ENCODE measurements at regions not wholly inside any gene's neighbourhood (a gene's known extent, or its start where the extent isn't known, plus 50 kb on each side); places are given as distances from the start of the nearest gene placed in this dataset.

DNA sequence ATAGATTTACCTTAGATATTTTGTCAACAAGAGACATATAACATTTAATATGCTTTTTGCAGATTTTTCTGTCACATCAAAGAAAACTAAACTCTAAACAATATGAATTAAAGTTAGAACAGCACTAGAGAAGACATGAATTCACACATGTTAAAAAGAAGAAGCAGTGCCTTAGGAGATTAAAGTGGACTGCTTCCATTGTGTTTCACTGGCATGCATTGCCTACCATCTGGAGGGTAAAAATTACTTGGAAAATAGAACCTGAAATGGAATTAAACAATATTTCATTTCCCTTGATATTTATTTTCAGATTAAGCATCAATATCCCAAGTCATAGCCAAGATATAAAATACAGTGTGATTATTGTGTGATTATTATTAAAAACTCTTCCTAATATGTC is 319.4 kb upstream of the CDH18 start:
- RAD21 ChIA-PET (ENCODE audit: unreplicated experiment), result no interaction called here
- Histone ChIP-seq H3K27me3 (replicated peaks in 1 of 2; ENCODE audit: control insufficient read depth in 2 of 2, insufficient read depth in 2 of 2, low read length in 1 of 2) (no peaks in the 10 kb centered on the region), H3K4me2 (ENCODE audit: control insufficient read depth, insufficient read depth) (no peak overlapping the region), H3K9me3 (replicated peaks; ENCODE audit: control insufficient read depth, insufficient read depth, low read length) (no peaks in the 10 kb centered on the region), H4K20me1 (ENCODE audit: control insufficient read depth, insufficient read depth) (no peaks in the 10 kb centered on the region), H3K79me2 (ENCODE audit: control insufficient read depth, insufficient read depth, low read length) (no peaks in the 10 kb centered on the region), H3K4me3 (no peak overlapping the region), H3K27ac (ENCODE audit: control insufficient read depth, insufficient read depth) (no peak overlapping the region), H3K4me1 (ENCODE audit: control insufficient read depth, insufficient read depth, low read length) (no peaks in the 10 kb centered on the region), H3K9ac (ENCODE audit: control insufficient read depth, insufficient read depth, low read length) (no peak overlapping the region), H3K36me3 (ENCODE audit: control insufficient read depth in 2 of 2, insufficient read depth in 2 of 2, low read length in 1 of 2) (no peaks in the 10 kb centered on the region), H2AFZ (ENCODE audit: control insufficient read depth, low read depth, low read length) (no peak overlapping the region)
- FAIRE-seq, result no peak
- CTCF ChIA-PET, result no interaction called here
- POLR2A ChIA-PET, result no interaction called here
- no peak for ATAC-seq
- DNase-seq (ENCODE audit: low read depth, low spot score), result no peak
- intact Hi-C loops (cut with micrococcal nuclease; ENCODE audit: unreplicated experiment), result no loop called here
- BruUV-seq (replicated peaks), result no TSS peak
- no peak for TF ChIP-seq MYB (IDR thresholded peaks at IDR 0.05; ENCODE audit: borderline replicate concordance, low read depth, low read length)
- in situ Hi-C loops (cut with MboI), result no loop called here
- SMC1A ChIA-PET (ENCODE audit: uncharacterized antibody, unreplicated experiment), result no interaction called here

DNA sequence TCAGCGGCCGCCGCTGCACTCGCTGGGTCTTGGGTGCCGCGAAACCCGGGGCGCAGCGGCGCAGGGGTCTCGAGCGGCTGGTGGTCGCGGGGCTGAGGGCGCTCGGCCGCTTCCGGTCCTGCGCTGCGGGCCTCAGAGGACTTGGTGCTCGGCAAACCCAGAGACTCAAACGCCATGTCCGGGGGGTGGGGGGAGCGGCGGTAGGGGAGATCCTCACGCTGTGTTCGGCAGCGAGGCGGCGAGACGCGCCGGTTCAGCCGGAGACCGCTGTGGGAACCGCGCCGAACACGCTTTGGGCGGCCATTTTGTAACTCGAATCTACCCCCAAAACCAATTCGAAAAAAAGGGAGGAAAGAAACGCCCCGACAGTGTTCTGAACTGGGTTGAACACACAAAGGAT is 317.5 kb upstream of the CDH18 start:
- DNase-seq (ENCODE audit: low read depth, low spot score), result no peak
- TF ChIP-seq RCOR1 (conservative IDR thresholded peaks at IDR 0.05; ENCODE audit: low read depth, low read length) (no peak), RAD51 (IDR thresholded peaks at IDR 0.05) (no peak), POU2F2 (IDR thresholded peaks at IDR 0.05; ENCODE audit: borderline replicate concordance, low read depth, low read length) (no peak), ZNF384 (IDR thresholded peaks at IDR 0.05; ENCODE audit: borderline replicate concordance, low read depth, low read length) (no peak), KDM1A (IDR thresholded peaks at IDR 0.05; ENCODE audit: borderline replicate concordance) (no peak), KLF5 (IDR thresholded peaks at IDR 0.05; ENCODE audit: partially characterized antibody) (no peak), STAT1 (conservative IDR thresholded peaks at IDR 0.05) (no peak)
- TF ChIP-seq, protein P1, sequence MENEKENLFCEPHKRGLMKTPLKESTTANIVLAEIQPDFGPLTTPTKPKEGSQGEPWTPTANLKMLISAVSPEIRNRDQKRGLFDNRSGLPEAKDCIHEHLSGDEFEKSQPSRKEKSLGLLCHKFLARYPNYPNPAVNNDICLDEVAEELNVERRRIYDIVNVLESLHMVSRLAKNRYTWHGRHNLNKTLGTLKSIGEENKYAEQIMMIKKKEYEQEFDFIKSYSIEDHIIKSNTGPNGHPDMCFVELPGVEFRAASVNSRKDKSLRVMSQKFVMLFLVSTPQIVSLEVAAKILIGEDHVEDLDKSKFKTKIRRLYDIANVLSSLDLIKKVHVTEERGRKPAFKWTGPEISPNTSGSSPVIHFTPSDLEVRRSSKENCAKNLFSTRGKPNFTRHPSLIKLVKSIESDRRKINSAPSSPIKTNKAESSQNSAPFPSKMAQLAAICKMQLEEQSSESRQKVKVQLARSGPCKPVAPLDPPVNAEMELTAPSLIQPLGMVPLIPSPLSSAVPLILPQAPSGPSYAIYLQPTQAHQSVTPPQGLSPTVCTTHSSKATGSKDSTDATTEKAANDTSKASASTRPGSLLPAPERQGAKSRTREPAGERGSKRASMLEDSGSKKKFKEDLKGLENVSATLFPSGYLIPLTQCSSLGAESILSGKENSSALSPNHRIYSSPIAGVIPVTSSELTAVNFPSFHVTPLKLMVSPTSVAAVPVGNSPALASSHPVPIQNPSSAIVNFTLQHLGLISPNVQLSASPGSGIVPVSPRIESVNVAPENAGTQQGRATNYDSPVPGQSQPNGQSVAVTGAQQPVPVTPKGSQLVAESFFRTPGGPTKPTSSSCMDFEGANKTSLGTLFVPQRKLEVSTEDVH (IDR thresholded peaks at IDR 0.05; ENCODE audit: low read depth, partially characterized antibody), result no peak
- TF ChIP-seq, protein P2, sequence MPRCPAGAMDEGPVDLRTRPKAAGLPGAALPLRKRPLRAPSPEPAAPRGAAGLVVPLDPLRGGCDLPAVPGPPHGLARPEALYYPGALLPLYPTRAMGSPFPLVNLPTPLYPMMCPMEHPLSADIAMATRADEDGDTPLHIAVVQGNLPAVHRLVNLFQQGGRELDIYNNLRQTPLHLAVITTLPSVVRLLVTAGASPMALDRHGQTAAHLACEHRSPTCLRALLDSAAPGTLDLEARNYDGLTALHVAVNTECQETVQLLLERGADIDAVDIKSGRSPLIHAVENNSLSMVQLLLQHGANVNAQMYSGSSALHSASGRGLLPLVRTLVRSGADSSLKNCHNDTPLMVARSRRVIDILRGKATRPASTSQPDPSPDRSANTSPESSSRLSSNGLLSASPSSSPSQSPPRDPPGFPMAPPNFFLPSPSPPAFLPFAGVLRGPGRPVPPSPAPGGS (IDR thresholded peaks at IDR 0.05; ENCODE audit: borderline replicate concordance, insufficient read depth, low read depth, low read length, poor library complexity, severe bottlenecking), result no peak
- TF ChIP-seq, protein P3, sequence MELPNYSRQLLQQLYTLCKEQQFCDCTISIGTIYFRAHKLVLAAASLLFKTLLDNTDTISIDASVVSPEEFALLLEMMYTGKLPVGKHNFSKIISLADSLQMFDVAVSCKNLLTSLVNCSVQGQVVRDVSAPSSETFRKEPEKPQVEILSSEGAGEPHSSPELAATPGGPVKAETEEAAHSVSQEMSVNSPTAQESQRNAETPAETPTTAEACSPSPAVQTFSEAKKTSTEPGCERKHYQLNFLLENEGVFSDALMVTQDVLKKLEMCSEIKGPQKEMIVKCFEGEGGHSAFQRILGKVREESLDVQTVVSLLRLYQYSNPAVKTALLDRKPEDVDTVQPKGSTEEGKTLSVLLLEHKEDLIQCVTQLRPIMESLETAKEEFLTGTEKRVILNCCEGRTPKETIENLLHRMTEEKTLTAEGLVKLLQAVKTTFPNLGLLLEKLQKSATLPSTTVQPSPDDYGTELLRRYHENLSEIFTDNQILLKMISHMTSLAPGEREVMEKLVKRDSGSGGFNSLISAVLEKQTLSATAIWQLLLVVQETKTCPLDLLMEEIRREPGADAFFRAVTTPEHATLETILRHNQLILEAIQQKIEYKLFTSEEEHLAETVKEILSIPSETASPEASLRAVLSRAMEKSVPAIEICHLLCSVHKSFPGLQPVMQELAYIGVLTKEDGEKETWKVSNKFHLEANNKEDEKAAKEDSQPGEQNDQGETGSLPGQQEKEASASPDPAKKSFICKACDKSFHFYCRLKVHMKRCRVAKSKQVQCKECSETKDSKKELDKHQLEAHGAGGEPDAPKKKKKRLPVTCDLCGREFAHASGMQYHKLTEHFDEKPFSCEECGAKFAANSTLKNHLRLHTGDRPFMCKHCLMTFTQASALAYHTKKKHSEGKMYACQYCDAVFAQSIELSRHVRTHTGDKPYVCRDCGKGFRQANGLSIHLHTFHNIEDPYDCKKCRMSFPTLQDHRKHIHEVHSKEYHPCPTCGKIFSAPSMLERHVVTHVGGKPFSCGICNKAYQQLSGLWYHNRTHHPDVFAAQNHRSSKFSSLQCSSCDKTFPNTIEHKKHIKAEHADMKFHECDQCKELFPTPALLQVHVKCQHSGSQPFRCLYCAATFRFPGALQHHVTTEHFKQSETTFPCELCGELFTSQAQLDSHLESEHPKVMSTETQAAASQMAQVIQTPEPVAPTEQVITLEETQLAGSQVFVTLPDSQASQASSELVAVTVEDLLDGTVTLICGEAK (IDR thresholded peaks at IDR 0.05; ENCODE audit: borderline replicate concordance), result no peak

More for the DNA sequence above, 317.5 kb upstream of the CDH18 start:
- 76% methylated on average over 33 of the region's 44 CpGs for WGBS (ENCODE audit: insufficient coverage, insufficient replicate concordance, low lambda C conversion rate, missing lambda C conversion rate)
- no peak overlapping the region for H3K27ac ChIP-seq (ENCODE audit: control insufficient read depth, insufficient read depth)
- no peak overlapping the region for H3K4me3 ChIP-seq
- RAD21 ChIA-PET (ENCODE audit: unreplicated experiment), result no interaction called here
- no peak overlapping the region for H3K4me2 ChIP-seq (ENCODE audit: control insufficient read depth, insufficient read depth)
- CTCF ChIA-PET, result no interaction called here
- intact Hi-C loops (cut with micrococcal nuclease; ENCODE audit: unreplicated experiment), result no loop called here
- no peaks in the 10 kb centered on the region for H3K27me3 ChIP-seq (replicated peaks in 1 of 2; ENCODE audit: control insufficient read depth in 2 of 2, insufficient read depth in 2 of 2, low read length in 1 of 2)
- SMC1A ChIA-PET (ENCODE audit: uncharacterized antibody, unreplicated experiment), result no interaction called here
- in situ Hi-C loops (cut with MboI), result no loop called here
- no peak overlapping the region for H3K9ac ChIP-seq (ENCODE audit: control insufficient read depth, insufficient read depth, low read length)
- no TSS peak for BruUV-seq (replicated peaks)
- H2AFZ ChIP-seq (ENCODE audit: control insufficient read depth, low read depth, low read length), result no peak overlapping the region
- ATAC-seq, result no peak
- no peak for FAIRE-seq
- H3K36me3 ChIP-seq (ENCODE audit: control insufficient read depth in 2 of 2, insufficient read depth in 2 of 2, low read length in 1 of 2), result no peaks in the 10 kb centered on the region
- H4K20me1 ChIP-seq (ENCODE audit: control insufficient read depth, insufficient read depth), result no peaks in the 10 kb centered on the region
- POLR2A ChIA-PET, result no interaction called here
- no peaks in the 10 kb centered on the region for H3K79me2 ChIP-seq (ENCODE audit: control insufficient read depth, insufficient read depth, low read length)
- H3K9me3 ChIP-seq (replicated peaks; ENCODE audit: control insufficient read depth, insufficient read depth, low read length), result no peaks in the 10 kb centered on the region
- no peaks in the 10 kb centered on the region for H3K4me1 ChIP-seq (ENCODE audit: control insufficient read depth, insufficient read depth, low read length)

Measured in GM12878 (cell line).